IPS DF 4.7 (cell line): ENCODE measurements at regions not wholly inside any gene's neighbourhood (a gene's known extent, or its start where the extent isn't known, plus 50 kb on each side); places are given as distances from the start of the nearest gene placed in this dataset.

Source experiments
- DNase-seq: peaks from one replicate; pipeline ENCODE4 v3.0.0-alpha.2; 2013; ENCODE audit warnings: low spot score; ENCODE audit errors: extremely low read depth

GRCh38 chr16:66315210-66315825 is 51.2 kb upstream of the CDH5 start:
- peak; percentile 56 for DNase-seq

- DNase-seq: no peak
Measured at GRCh38 chr16:66311306-66311705, 55.2 kb upstream of the CDH5 start.

GRCh38 chr16:66309215-66309807 is 57.2 kb upstream of the CDH5 start:
- no peak for DNase-seq

- no peak for DNase-seq
Measured at GRCh38 chr16:66308096-66308495, 58.4 kb upstream of the CDH5 start.

- DNase-seq: no peak
Measured at GRCh38 chr16:66306366-66307150, 59.9 kb upstream of the CDH5 start.

GRCh38 chr16:66304961-66305360 is 61.5 kb upstream of the CDH5 start:
- DNase-seq: no peak

- DNase-seq: no peak
Measured at GRCh38 chr16:66304151-66304550, 62.3 kb upstream of the CDH5 start.

GRCh38 chr16:66300501-66300900 is 66.0 kb upstream of the CDH5 start:
- DNase-seq: no peak

- DNase-seq: no peak
Measured at GRCh38 chr16:66300037-66300436, 66.5 kb upstream of the CDH5 start.

GRCh38 chr16:66299349-66299748 is 67.1 kb upstream of the CDH5 start:
- no peak for DNase-seq

- no peak for DNase-seq
Measured at GRCh38 chr16:66298571-66299120, 67.8 kb upstream of the CDH5 start.

- DNase-seq: no peak
Measured at GRCh38 chr16:66298006-66298405, 68.5 kb upstream of the CDH5 start.

- no peak for DNase-seq
Measured at GRCh38 chr16:66296591-66296990, 69.9 kb upstream of the CDH5 start.

- DNase-seq: no peak
Measured at GRCh38 chr16:66295761-66296546, 70.5 kb upstream of the CDH5 start.

GRCh38 chr16:66295213-66295612 is 71.3 kb upstream of the CDH5 start:
- no peak for DNase-seq

- DNase-seq: no peak
Measured at GRCh38 chr16:66294507-66294906, 72.0 kb upstream of the CDH5 start.

- DNase-seq: no peak
Measured at GRCh38 chr16:66293932-66294331, 72.6 kb upstream of the CDH5 start.

GRCh38 chr16:66293207-66293735 is 73.2 kb upstream of the CDH5 start:
- no peak for DNase-seq

- DNase-seq: no peak
Measured at GRCh38 chr16:66292241-66292935, 74.1 kb upstream of the CDH5 start.

GRCh38 chr16:66291833-66292232 is 74.7 kb upstream of the CDH5 start:
- DNase-seq: no peak

GRCh38 chr16:66290431-66290830 is 76.1 kb upstream of the CDH5 start:
- DNase-seq: no peak
